Adrenal gland (tissue), 5 donors: ENCODE measurements at regions not wholly inside any gene's neighbourhood (a gene's known extent, or its start where the extent isn't known, plus 50 kb on each side); places are given as distances from the start of the nearest gene placed in this dataset.

Experiments used
- CTCF ChIP-seq, 6 experiments: fragments of 450-650 bp in 4 of 6; fragments of 200-600 bp in 2 of 6; sonication (generic) in 1 of 6; IDR thresholded peaks; 1 replicate in 5 of 6; 2 replicates in 1 of 6; pipeline versions ENCODE4 v1.5.1 to v1.8.0; 2016 to 2021; ENCODE audit warnings: antibody characterized with exemption in 6 of 6, mild to moderate bottlenecking in 2 of 6, moderate library complexity in 1 of 6
- POLR2A ChIP-seq, 2 donors: fragments of 450-650 bp; IDR thresholded peaks; one replicate each; pipeline ENCODE4 v1.6.1; 2017; ENCODE audit warnings: antibody characterized with exemption in 2 of 2, mild to moderate bottlenecking in 2 of 2, moderate library complexity in 1 of 2
- donor health status: DM: no; HTN: no; CAD: no.

GRCh38 chr4:62196338-62196737 lies 996.2 kb downstream of the ADGRL3 start:
- TF ChIP-seq CTCF (IDR thresholded peaks at IDR 0.05): no peak
- TF ChIP-seq POLR2A (IDR thresholded peaks at IDR 0.05): no peak
